IgD-negative memory B cell (primary cell): ENCODE measurements at regions not wholly inside any gene's neighbourhood (a gene's known extent, or its start where the extent isn't known, plus 50 kb on each side); places are given as distances from the start of the nearest gene placed in this dataset.
"Not testable (repeated sequence)": the region's sequence is repeated elsewhere in the genome, so short reads cannot be mapped to it uniquely, and the experiment has no call there.

Experiments
- H3K27ac Mint-ChIP-seq, 3 donors: one replicate each; pipeline ENCODE4 v1.8.0; 2020 to 2022; ENCODE audit warnings: mild to moderate bottlenecking in 3 of 3, mixed read lengths in 3 of 3, moderate library complexity in 1 of 3
- H3K27me3 Mint-ChIP-seq: one replicate; pipeline ENCODE4 v1.8.0; 2021; ENCODE audit warnings: mixed read lengths
- H3K36me3 Mint-ChIP-seq: one replicate; pipeline ENCODE4 v1.8.0; 2020; ENCODE audit warnings: mild to moderate bottlenecking, mixed read lengths
- H3K4me1 Mint-ChIP-seq, 3 donors: one replicate each; pipeline ENCODE4 v1.8.0; 2020 to 2022; ENCODE audit warnings: mixed read lengths in 3 of 3, mild to moderate bottlenecking in 1 of 3
- H3K4me3 Mint-ChIP-seq, 4 donors: one replicate each; pipeline ENCODE4 v1.8.0; 2020 to 2022; ENCODE audit warnings: mild to moderate bottlenecking in 4 of 4, mixed read lengths in 4 of 4, moderate library complexity in 3 of 4
- H3K9me3 Mint-ChIP-seq, 3 donors: one replicate each; pipeline ENCODE4 v1.8.0; 2020 to 2021; ENCODE audit warnings: mixed read lengths in 3 of 3, mild to moderate bottlenecking in 1 of 3

- peaks cover 0 to 6% (median 2%) of the 10 kb centered on the region in 3 donors for H3K9me3 Mint-ChIP-seq
- no peaks in the 10 kb centered on the region for H3K4me1 Mint-ChIP-seq
- H3K27ac Mint-ChIP-seq = no peak overlapping the region
- H3K27me3 Mint-ChIP-seq = no peaks in the 10 kb centered on the region
- H3K36me3 Mint-ChIP-seq = no peaks in the 10 kb centered on the region
- no peak overlapping the region for H3K4me3 Mint-ChIP-seq
Observed at GRCh38 chr10:121262774-121263430, 335.3 kb downstream of the FGFR2 start.

GRCh38 chr10:121263431-121263783 is 334.8 kb downstream of the FGFR2 start:
- no peaks in the 10 kb centered on the region for H3K36me3 Mint-ChIP-seq

GRCh38 chr10:121265360-121266123 is 332.7 kb downstream of the FGFR2 start:
- H3K27ac Mint-ChIP-seq = no peak overlapping the region
- H3K4me3 Mint-ChIP-seq = no peak overlapping the region
- no peaks in the 10 kb centered on the region for H3K4me1 Mint-ChIP-seq
- no peaks in the 10 kb centered on the region for H3K27me3 Mint-ChIP-seq
- H3K9me3 Mint-ChIP-seq = peaks cover 0 to 9% (median 2%) of the 10 kb centered on the region in 3 donors
- H3K36me3 Mint-ChIP-seq = no peaks in the 10 kb centered on the region

More at GRCh38 chr10:121263431-121263783, 334.8 kb downstream of the FGFR2 start:
- H3K9me3 Mint-ChIP-seq = peaks cover 0 to 7% (median 2%) of the 10 kb centered on the region in 3 donors
- no peaks in the 10 kb centered on the region for H3K4me1 Mint-ChIP-seq
- no peak overlapping the region for H3K4me3 Mint-ChIP-seq
- no peaks in the 10 kb centered on the region for H3K27me3 Mint-ChIP-seq
- no peak overlapping the region for H3K27ac Mint-ChIP-seq

- H3K36me3 Mint-ChIP-seq = no peaks in the 10 kb centered on the region
- no peaks in the 10 kb centered on the region for H3K4me1 Mint-ChIP-seq
- no peak overlapping the region for H3K4me3 Mint-ChIP-seq
- H3K9me3 Mint-ChIP-seq = peaks cover 0 to 9% (median 2%) of the 10 kb centered on the region in 3 donors
- H3K27me3 Mint-ChIP-seq = no peaks in the 10 kb centered on the region
- H3K27ac Mint-ChIP-seq = no peak overlapping the region
Observed at GRCh38 chr10:121266370-121266769, 331.9 kb downstream of the FGFR2 start.

GRCh38 chr10:121267236-121268003 is 330.8 kb downstream of the FGFR2 start:
- Mint-ChIP-seq H3K9me3 (peaks cover 0 to 14% (median 2%) of the 10 kb centered on the region in 3 donors), H3K4me1 (no peaks in the 10 kb centered on the region), H3K27ac (peak overlapping the region in 1 of 3 donors; percentile 20), H3K27me3 (no peaks in the 10 kb centered on the region), H3K4me3 (no peak overlapping the region), H3K36me3 (no peaks in the 10 kb centered on the region)

- no peaks in the 10 kb centered on the region for H3K4me1 Mint-ChIP-seq
- H3K4me3 Mint-ChIP-seq = no peak overlapping the region
- peaks cover 0 to 16% (median 2%) of the 10 kb centered on the region in 3 donors for H3K9me3 Mint-ChIP-seq
- no peaks in the 10 kb centered on the region for H3K36me3 Mint-ChIP-seq
- H3K27ac Mint-ChIP-seq = peak overlapping the region in 1 of 3 donors; percentile 34
- no peaks in the 10 kb centered on the region for H3K27me3 Mint-ChIP-seq
Observed at GRCh38 chr10:121268363-121268762, 329.9 kb downstream of the FGFR2 start.

GRCh38 chr10:121268863-121269432 is 329.3 kb downstream of the FGFR2 start:
- H3K4me1 Mint-ChIP-seq = no peaks in the 10 kb centered on the region
- no peak overlapping the region for H3K27ac Mint-ChIP-seq

GRCh38 chr10:121270906-121271305 is 327.3 kb downstream of the FGFR2 start:
- Mint-ChIP-seq H3K27me3 (no peaks in the 10 kb centered on the region), H3K4me3 (no peak overlapping the region), H3K27ac (no peak overlapping the region), H3K9me3 (peaks cover 0 to 16% (median 2%) of the 10 kb centered on the region in 3 donors), H3K4me1 (no peaks in the 10 kb centered on the region), H3K36me3 (no peaks in the 10 kb centered on the region)

More at GRCh38 chr10:121268863-121269432, 329.3 kb downstream of the FGFR2 start:
- no peak overlapping the region for H3K4me3 Mint-ChIP-seq
- H3K9me3 Mint-ChIP-seq = peaks cover 0 to 16% (median 2%) of the 10 kb centered on the region in 3 donors
- no peaks in the 10 kb centered on the region for H3K36me3 Mint-ChIP-seq
- H3K27me3 Mint-ChIP-seq = no peaks in the 10 kb centered on the region

- H3K9me3 Mint-ChIP-seq = peaks cover 2 to 7% (median 2%) of the 10 kb centered on the region in 3 donors
- H3K4me3 Mint-ChIP-seq = no peak overlapping the region
- H3K27me3 Mint-ChIP-seq = no peaks in the 10 kb centered on the region
- H3K36me3 Mint-ChIP-seq = no peaks in the 10 kb centered on the region
- no peak overlapping the region for H3K27ac Mint-ChIP-seq
- H3K4me1 Mint-ChIP-seq = no peaks in the 10 kb centered on the region
Observed at GRCh38 chr10:121276046-121276445, 322.2 kb downstream of the FGFR2 start.

GRCh38 chr10:121276822-121277221 is 321.4 kb downstream of the FGFR2 start:
- H3K27ac Mint-ChIP-seq = no peak overlapping the region
- no peaks in the 10 kb centered on the region for H3K4me1 Mint-ChIP-seq
- H3K36me3 Mint-ChIP-seq = no peaks in the 10 kb centered on the region
- H3K4me3 Mint-ChIP-seq = no peak overlapping the region
- H3K9me3 Mint-ChIP-seq = peaks cover 2 to 7% (median 2%) of the 10 kb centered on the region in 3 donors
- no peaks in the 10 kb centered on the region for H3K27me3 Mint-ChIP-seq

GRCh38 chr10:121278386-121278785 is 319.9 kb downstream of the FGFR2 start:
- not testable (repeated sequence) for H3K9me3 Mint-ChIP-seq, H3K36me3 Mint-ChIP-seq, H3K27ac Mint-ChIP-seq, H3K4me3 Mint-ChIP-seq, H3K27me3 Mint-ChIP-seq, H3K4me1 Mint-ChIP-seq

GRCh38 chr10:121281576-121281975 is 316.7 kb downstream of the FGFR2 start:
- Mint-ChIP-seq H3K27ac (no peak overlapping the region), H3K9me3 (peaks cover 2 to 9% (median 2%) of the 10 kb centered on the region in 3 donors), H3K4me1 (no peaks in the 10 kb centered on the region), H3K4me3 (no peak overlapping the region), H3K27me3 (peaks cover 2% of the 10 kb centered on the region), H3K36me3 (no peaks in the 10 kb centered on the region)

- Mint-ChIP-seq H3K27ac (no peak overlapping the region), H3K36me3 (no peaks in the 10 kb centered on the region), H3K27me3 (peaks cover 2% of the 10 kb centered on the region), H3K4me3 (no peak overlapping the region), H3K9me3 (peaks cover 2 to 9% (median 2%) of the 10 kb centered on the region in 3 donors), H3K4me1 (no peaks in the 10 kb centered on the region)
Observed at GRCh38 chr10:121282264-121282663, 316.0 kb downstream of the FGFR2 start.

GRCh38 chr10:121282797-121283515 is 315.3 kb downstream of the FGFR2 start:
- H3K36me3 Mint-ChIP-seq = no peaks in the 10 kb centered on the region
- no peak overlapping the region for H3K27ac Mint-ChIP-seq
- no peak overlapping the region for H3K4me3 Mint-ChIP-seq
- H3K4me1 Mint-ChIP-seq = no peaks in the 10 kb centered on the region
- peaks cover 0 to 9% (median 2%) of the 10 kb centered on the region in 3 donors for H3K9me3 Mint-ChIP-seq
- H3K27me3 Mint-ChIP-seq = peaks cover 2% of the 10 kb centered on the region
